RWPE2 (cell line): ENCODE measurements at regions not wholly inside any gene's neighbourhood (a gene's known extent, or its start where the extent isn't known, plus 50 kb on each side); places are given as distances from the start of the nearest gene placed in this dataset.

Experiments
- ATAC-seq: fragments of 200-7000 bp; cut with Tn5 transposase; 3 replicates; pipeline ENCODE4 v1.9.1; 2021; ENCODE audit warnings: low read depth
- DNase-seq: peaks from one replicate; pipeline ENCODE4 v3.0.0-alpha.2; 2020; ENCODE audit warnings: low spot score
- H3K27ac ChIP-seq: fragments of 450-650 bp; 2 replicates; pipeline ENCODE4 v1.5.1; 2017; ENCODE audit warnings: mild to moderate bottlenecking; ENCODE audit not compliant: poor library complexity, severe bottlenecking
- H3K27me3 ChIP-seq: fragments of 250-450 bp; sonication (Bioruptor Pico); 2 replicates; pipeline ENCODE4 v1.5.1; 2021; ENCODE audit warnings: mild to moderate bottlenecking, moderate library complexity; ENCODE audit not compliant: insufficient read depth, poor library complexity, severe bottlenecking
- H3K36me3 ChIP-seq: fragments of 250-450 bp; sonication (Bioruptor Pico); 2 replicates; pipeline ENCODE4 v1.5.1; 2020; ENCODE audit warnings: low read depth, mild to moderate bottlenecking, moderate library complexity
- H3K4me1 ChIP-seq: fragments of 250-450 bp; sonication (Bioruptor Pico); 2 replicates; pipeline ENCODE4 v1.5.1; 2021; ENCODE audit warnings: mild to moderate bottlenecking, moderate library complexity; ENCODE audit not compliant: insufficient read depth, poor library complexity, severe bottlenecking
- H3K4me3 ChIP-seq: fragments of 250-450 bp; sonication (Bioruptor Pico); 2 replicates; pipeline ENCODE4 v1.5.1; 2021; ENCODE audit warnings: mild to moderate bottlenecking, moderate library complexity; ENCODE audit not compliant: severe bottlenecking
- H3K9me3 ChIP-seq: fragments of 250-450 bp; sonication (Bioruptor Pico); 2 replicates; pipeline ENCODE4 v1.5.1; 2021; ENCODE audit warnings: mild to moderate bottlenecking, moderate library complexity; ENCODE audit not compliant: severe bottlenecking
- TF ChIP-seq, protein P1 (sequence below): fragments of 450-650 bp; IDR thresholded peaks from one replicate; pipeline ENCODE4 v1.5.1; 2017; ENCODE audit warnings: mild to moderate bottlenecking, moderate library complexity; ENCODE audit not compliant: poor library complexity, severe bottlenecking

DNA sequence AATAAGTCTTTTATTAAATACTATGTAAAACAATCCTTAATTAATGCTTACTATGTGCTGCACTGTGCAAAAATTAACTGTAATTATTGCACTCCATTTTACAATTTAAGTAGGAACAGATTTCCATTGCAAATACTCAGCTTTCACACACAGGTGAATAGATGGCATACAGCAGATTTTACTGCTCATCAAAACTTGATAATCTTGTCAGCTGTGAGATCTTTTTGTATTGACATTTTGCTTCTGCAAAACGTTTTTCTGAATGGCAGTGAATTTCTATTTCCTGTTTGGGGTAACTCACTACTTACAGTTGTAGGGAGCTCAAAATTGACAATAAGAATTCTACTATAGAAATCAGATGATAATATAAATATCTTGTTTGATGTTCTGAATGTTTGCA lies 220.0 kb upstream of the MAGI2 start:
- Histone ChIP-seq H3K4me1 (no peaks in the 10 kb centered on the region), H3K27ac (no peak overlapping the region), H3K27me3 (no peaks in the 10 kb centered on the region), H3K36me3 (no peaks in the 10 kb centered on the region), H3K9me3 (no peaks in the 10 kb centered on the region), H3K4me3 (no peak overlapping the region)
- ATAC-seq (no peak), DNase-seq (no peak)
- TF ChIP-seq, protein P1, sequence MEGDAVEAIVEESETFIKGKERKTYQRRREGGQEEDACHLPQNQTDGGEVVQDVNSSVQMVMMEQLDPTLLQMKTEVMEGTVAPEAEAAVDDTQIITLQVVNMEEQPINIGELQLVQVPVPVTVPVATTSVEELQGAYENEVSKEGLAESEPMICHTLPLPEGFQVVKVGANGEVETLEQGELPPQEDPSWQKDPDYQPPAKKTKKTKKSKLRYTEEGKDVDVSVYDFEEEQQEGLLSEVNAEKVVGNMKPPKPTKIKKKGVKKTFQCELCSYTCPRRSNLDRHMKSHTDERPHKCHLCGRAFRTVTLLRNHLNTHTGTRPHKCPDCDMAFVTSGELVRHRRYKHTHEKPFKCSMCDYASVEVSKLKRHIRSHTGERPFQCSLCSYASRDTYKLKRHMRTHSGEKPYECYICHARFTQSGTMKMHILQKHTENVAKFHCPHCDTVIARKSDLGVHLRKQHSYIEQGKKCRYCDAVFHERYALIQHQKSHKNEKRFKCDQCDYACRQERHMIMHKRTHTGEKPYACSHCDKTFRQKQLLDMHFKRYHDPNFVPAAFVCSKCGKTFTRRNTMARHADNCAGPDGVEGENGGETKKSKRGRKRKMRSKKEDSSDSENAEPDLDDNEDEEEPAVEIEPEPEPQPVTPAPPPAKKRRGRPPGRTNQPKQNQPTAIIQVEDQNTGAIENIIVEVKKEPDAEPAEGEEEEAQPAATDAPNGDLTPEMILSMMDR: no peak

DNA sequence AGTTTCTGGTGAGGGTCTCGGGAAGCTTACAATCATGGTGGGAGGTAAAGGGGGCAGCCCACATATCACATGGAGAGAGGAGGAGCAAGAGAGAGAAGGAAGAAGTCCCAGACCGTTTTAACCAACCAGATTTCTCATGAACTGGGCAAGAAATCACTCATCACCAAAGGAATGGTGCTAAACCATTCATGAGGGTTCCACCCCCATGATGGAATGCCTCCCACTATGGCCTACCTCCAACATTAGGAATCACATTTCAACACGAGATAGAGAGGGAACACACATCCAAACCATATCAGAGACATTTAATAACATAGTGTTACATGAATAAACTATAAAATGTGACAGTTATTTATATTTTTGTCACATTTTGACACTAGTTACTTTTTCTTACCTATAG lies 214.8 kb upstream of the MAGI2 start:
- Histone ChIP-seq H3K36me3 (no peaks in the 10 kb centered on the region), H3K27me3 (no peaks in the 10 kb centered on the region), H3K4me3 (no peak overlapping the region), H3K9me3 (no peaks in the 10 kb centered on the region), H3K27ac (no peak overlapping the region), H3K4me1 (no peaks in the 10 kb centered on the region)
- TF ChIP-seq, protein P1: no peak
- no peak for DNase-seq
- ATAC-seq: no peak

DNA sequence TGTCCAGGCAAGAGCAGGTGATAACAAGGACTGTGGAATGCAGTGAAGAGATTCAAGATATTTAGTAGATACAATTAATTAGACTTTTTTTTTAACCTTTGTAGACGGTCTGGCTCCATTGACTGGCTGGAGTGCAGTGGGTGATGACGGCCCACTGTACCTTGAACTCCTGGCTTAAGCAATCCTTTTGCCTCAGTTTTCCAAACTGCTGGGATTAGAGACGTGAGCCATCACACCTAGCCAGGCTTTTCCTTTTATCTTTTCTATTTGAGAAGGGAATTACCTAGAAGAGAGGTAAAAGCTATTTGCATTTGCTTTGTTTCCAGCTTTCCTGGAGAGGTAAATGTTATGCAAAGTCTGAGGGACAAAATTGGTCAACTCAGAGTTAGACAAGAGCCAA lies 213.0 kb upstream of the MAGI2 start:
- ATAC-seq (no peak), DNase-seq (no peak)
- TF ChIP-seq, protein P1: no peak
- Histone ChIP-seq H3K4me1 (no peaks in the 10 kb centered on the region), H3K9me3 (no peaks in the 10 kb centered on the region), H3K27me3 (no peaks in the 10 kb centered on the region), H3K4me3 (no peak overlapping the region), H3K36me3 (no peaks in the 10 kb centered on the region), H3K27ac (no peak overlapping the region)

DNA sequence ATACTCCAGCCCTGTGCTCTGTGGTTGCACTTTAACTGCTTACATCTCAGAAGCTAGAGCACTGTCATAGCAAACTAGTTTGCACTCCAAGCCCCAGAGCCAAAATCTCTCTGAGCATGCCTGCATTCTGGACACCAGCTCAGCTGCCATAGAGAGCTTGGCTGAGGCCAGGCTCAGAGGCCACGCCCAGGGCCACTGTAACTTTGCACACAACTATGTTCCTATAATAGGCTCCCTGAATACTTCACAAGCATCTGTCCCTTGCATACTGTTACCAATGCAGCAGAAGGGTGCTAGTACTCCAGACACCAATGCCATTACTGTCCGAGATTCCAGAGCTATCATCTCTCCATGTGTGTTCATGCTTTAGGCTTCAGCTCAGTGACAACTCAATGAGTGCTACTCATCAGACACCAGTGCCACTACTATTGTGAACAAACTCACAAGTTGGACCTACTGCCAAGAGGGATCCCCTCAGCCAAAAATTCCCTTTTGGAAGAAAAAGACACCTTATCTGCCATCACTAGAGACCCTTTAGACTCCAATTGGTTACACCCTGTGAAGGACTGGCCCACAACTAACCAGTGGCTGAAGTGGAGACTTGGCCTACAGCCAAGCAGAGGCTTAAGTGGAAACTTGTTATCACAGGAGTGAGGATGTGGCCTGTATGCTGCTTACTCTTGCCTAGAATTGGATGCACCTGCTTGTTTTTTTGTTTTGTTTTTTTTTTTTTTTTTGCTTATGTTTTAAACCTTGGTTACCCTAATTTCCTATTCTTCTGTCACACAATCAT lies 211.6 kb upstream of the MAGI2 start:
- DNase-seq (no peak), ATAC-seq (no peak)
- no peak overlapping the region for H3K27ac ChIP-seq
- H3K9me3 ChIP-seq: no peaks in the 10 kb centered on the region
- no peaks in the 10 kb centered on the region for H3K36me3 ChIP-seq
- TF ChIP-seq, protein P1: no peak
- no peak overlapping the region for H3K4me3 ChIP-seq
- H3K27me3 ChIP-seq: no peaks in the 10 kb centered on the region
- H3K4me1 ChIP-seq: no peaks in the 10 kb centered on the region

DNA sequence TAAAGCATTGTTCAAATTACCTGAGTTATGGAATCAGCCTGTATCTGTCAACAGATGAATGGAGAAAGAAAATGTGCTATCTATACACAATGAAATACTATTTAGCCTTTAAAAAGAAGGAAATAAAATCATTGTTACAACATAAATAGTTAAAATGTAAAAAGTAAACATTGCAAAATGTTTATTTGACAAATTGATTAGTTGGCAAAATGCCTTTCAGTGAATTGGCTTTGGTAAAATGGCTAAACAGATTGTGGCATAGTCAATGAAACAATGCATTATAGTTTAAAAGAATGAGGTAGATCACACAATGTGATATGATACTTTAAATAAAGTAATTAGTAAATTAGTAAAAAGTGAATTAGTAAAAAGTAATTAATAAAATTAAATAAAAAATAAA lies 204.8 kb upstream of the MAGI2 start:
- no peaks in the 10 kb centered on the region for H3K4me1 ChIP-seq
- DNase-seq (no peak), ATAC-seq (no peak)
- no peaks in the 10 kb centered on the region for H3K9me3 ChIP-seq
- no peak overlapping the region for H3K4me3 ChIP-seq
- H3K27ac ChIP-seq: no peak overlapping the region
- TF ChIP-seq, protein P1: no peak
- no peaks in the 10 kb centered on the region for H3K27me3 ChIP-seq
- H3K36me3 ChIP-seq: no peaks in the 10 kb centered on the region
